Activated effector memory CD4-positive, alpha-beta T cell treated with Interleukin-2 at 50 U/mL for 16 hours (primary cell): ENCODE measurements at regions not wholly inside any gene's neighbourhood (a gene's known extent, or its start where the extent isn't known, plus 50 kb on each side); places are given as distances from the start of the nearest gene placed in this dataset.
"Not testable (repeated sequence)": the region's sequence is repeated elsewhere in the genome, so short reads cannot be mapped to it uniquely, and the experiment has no call there.

ENCODE experiments used
- DNase-seq: peaks from one replicate; pipeline ENCODE4 v3.0.0-alpha.2; 2020

- DNase-seq = no peak
Observed at GRCh38 chr15:47013446-47013845, 703.9 kb upstream of the SEMA6D start.

- DNase-seq = no peak
Observed at GRCh38 chr15:47027322-47027946, 689.9 kb upstream of the SEMA6D start.

- DNase-seq = no peak
Observed at GRCh38 chr15:47035475-47036406, 681.6 kb upstream of the SEMA6D start.

- no peak for DNase-seq
Observed at GRCh38 chr15:47037003-47037402, 680.3 kb upstream of the SEMA6D start.

GRCh38 chr15:47039225-47039624 lies 678.1 kb upstream of the SEMA6D start:
- DNase-seq = no peak

GRCh38 chr15:47041301-47041700 lies 676.0 kb upstream of the SEMA6D start:
- DNase-seq = no peak

GRCh38 chr15:47047981-47048380 lies 669.3 kb upstream of the SEMA6D start:
- not testable (repeated sequence) for DNase-seq

GRCh38 chr15:47066392-47066791 lies 650.9 kb upstream of the SEMA6D start:
- DNase-seq = no peak

GRCh38 chr15:47077846-47078245 lies 639.5 kb upstream of the SEMA6D start:
- not testable (repeated sequence) for DNase-seq

- DNase-seq = no peak
Observed at GRCh38 chr15:47095833-47096232, 621.5 kb upstream of the SEMA6D start.

GRCh38 chr15:47098526-47098925 lies 618.8 kb upstream of the SEMA6D start:
- not testable (repeated sequence) for DNase-seq

- not testable (repeated sequence) for DNase-seq
Observed at GRCh38 chr15:47099801-47100200, 617.5 kb upstream of the SEMA6D start.

- not testable (repeated sequence) for DNase-seq
Observed at GRCh38 chr15:47108800-47109199, 608.5 kb upstream of the SEMA6D start.

- DNase-seq = no peak
Observed at GRCh38 chr15:47116698-47117097, 600.6 kb upstream of the SEMA6D start.

GRCh38 chr15:47119349-47119748 lies 598.0 kb upstream of the SEMA6D start:
- no peak for DNase-seq

- DNase-seq = no peak
Observed at GRCh38 chr15:47124430-47125102, 592.7 kb upstream of the SEMA6D start.

- DNase-seq = no peak
Observed at GRCh38 chr15:47129033-47129432, 588.3 kb upstream of the SEMA6D start.

- DNase-seq = not testable (repeated sequence)
Observed at GRCh38 chr15:47131450-47131849, 585.9 kb upstream of the SEMA6D start.

GRCh38 chr15:47135267-47135666 lies 582.0 kb upstream of the SEMA6D start:
- no peak for DNase-seq

- DNase-seq = no peak
Observed at GRCh38 chr15:47136236-47136635, 581.1 kb upstream of the SEMA6D start.

GRCh38 chr15:47139965-47140364 lies 577.3 kb upstream of the SEMA6D start:
- DNase-seq = no peak

- no peak for DNase-seq
Observed at GRCh38 chr15:47157827-47158226, 559.5 kb upstream of the SEMA6D start.

- DNase-seq = no peak
Observed at GRCh38 chr15:47158573-47158972, 558.7 kb upstream of the SEMA6D start.

- DNase-seq = no peak
Observed at GRCh38 chr15:47177177-47177576, 540.1 kb upstream of the SEMA6D start.
